ENCODE measurements at regions not wholly inside any gene's neighbourhood (a gene's known extent, or its start where the extent isn't known, plus 50 kb on each side); places are given as distances from the start of the nearest gene placed in this dataset.

DNA sequence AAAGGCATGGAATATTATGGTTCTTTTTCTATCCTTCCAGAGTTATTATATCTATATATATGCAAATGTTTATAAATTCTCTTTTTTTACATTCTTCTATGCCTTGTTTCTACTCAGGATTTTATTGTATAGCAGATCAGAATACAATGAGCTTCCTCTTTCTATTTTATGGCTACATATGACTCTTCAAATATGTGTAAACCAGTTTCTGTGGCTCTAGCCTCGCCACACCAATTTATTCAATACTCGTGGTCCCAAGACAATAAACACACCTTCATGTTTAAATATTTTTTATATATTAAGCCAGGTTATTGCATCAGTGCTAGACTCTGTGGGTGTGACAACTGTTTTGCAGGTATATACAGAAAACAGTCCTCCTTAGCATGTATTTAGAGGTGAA is 237.5 kb upstream of the MKLN1 start:
- DNase-seq = no peak

GRCh38 chr7:131090886-131091692 is 236.6 kb upstream of the MKLN1 start:
- no peak for DNase-seq

GRCh38 chr7:131094685-131095084 is 233.0 kb upstream of the MKLN1 start:
- DNase-seq = no peak

DNA sequence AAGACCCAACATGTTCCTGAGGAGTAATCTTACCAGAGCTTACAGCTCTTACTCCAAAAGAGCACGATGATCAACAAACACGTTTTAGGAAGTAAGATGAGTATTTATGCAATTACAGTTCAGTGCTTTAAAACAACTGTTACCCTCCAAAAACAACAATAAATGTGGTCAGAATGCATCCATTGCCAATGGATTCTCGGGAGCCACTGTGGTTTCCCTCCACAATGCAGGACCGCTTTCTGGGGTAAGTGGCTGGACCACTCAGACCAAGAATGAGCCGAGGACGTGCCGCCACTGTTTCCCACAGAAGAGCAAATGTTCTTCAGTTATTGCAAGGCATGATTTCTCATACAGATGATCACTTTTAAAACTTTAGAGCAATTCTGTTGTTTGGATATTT is 232.3 kb upstream of the MKLN1 start:
- DNase-seq = peak; percentile 12

GRCh38 chr7:131096267-131096927 is 231.3 kb upstream of the MKLN1 start:
- no peak for DNase-seq

DNA sequence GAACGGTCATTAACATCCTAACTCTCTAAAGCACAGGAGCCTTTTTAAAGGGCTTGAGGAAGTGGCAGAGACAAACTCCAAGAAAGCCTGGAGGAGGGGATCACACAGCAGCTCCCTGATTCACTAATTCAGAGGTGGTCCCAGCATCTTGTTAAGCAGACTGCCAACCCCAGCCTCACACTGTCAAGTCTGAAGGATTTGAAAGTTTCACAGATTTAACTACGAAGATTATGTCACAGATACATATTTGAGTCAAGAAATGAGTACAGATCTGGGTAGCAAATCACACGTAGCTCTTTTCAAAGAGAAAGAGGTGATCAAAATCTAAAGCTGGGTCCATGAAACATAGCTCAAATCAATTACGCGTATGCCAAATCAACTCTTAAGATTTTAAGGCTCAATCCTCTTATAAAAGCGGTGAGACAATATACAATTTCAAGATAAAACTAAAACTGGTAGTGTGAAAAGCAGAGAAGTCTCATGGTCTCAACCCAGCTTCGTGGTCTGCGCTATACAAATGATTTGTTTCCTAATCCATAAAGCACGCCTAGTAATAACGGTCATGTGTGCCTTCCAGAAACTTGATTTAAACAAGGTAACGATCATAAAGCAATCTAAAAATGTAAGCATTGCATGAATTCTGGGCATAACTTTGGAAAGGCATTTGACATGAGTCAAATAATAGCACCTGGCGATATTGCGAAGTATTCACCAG is 229.9 kb upstream of the MKLN1 start:
- DNase-seq = no peak

GRCh38 chr7:131098527-131098926 is 229.1 kb upstream of the MKLN1 start:
- no peak for DNase-seq

- no peak for DNase-seq
Observed at GRCh38 chr7:131100357-131101054, 227.2 kb upstream of the MKLN1 start.

GRCh38 chr7:131103997-131104396 is 223.7 kb upstream of the MKLN1 start:
- peak; percentile 83 for DNase-seq

GRCh38 chr7:131104596-131105293 is 222.9 kb upstream of the MKLN1 start:
- peak; percentile 19 for DNase-seq

DNA sequence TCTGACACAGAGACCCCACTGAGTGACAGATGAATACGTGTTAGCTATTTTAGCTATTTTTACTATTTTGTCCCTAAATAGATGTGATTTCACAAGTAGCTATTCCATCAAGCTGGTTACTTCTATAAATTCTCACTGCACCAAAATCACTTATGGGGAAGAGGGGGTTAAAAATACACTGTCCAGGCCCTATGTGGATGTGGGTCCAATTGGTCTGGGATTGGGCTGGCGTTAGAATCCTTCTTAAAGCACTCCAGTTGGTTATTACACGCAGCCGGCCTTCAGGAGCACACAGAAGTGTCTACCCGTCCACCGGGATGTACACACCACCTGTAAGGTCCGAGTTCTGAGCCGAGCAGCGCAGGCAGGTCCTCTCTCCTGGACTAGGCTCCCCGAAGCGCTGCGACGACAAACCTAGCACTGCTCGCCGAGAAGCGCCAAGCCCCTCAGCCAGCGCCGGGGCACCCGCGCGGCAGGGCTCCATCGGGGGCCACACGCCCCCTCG is 222.3 kb upstream of the MKLN1 start:
- no peak for DNase-seq

- DNase-seq = peak; percentile 40
Observed at GRCh38 chr7:131105799-131106680, 221.6 kb upstream of the MKLN1 start.

DNA sequence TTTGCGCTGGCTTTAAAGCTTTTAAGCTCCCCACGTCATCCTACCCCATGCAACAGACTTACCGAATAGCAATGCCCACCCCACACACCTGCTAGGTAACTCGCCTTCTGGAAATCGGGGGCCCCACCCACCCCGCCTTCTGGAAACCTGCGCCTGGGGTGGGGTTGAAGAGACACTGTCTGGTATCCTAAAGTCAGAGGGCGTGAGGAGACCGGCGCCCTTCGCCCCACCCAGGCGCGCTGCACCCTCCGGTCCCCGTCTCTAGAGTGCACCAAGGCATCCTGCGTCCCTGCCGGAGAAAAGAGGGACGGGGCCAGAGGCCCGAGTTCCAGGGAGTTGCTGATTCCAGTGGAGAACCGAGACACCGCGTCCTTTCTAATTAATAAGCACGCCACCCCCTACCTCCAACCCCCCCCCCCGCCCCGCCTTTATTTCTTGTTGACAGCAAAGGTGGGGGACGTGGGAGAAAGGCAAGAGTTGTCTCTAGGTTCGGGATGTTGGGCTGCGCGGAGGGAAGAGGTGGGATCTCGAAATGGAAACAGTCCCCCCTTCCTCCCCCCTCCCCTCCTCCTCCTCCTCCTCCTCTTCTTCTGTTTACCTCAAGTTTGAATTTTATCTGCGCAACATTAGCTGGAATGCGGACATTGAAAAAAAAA is 220.9 kb upstream of the MKLN1 start:
- DNase-seq = peak; percentile 20

DNA sequence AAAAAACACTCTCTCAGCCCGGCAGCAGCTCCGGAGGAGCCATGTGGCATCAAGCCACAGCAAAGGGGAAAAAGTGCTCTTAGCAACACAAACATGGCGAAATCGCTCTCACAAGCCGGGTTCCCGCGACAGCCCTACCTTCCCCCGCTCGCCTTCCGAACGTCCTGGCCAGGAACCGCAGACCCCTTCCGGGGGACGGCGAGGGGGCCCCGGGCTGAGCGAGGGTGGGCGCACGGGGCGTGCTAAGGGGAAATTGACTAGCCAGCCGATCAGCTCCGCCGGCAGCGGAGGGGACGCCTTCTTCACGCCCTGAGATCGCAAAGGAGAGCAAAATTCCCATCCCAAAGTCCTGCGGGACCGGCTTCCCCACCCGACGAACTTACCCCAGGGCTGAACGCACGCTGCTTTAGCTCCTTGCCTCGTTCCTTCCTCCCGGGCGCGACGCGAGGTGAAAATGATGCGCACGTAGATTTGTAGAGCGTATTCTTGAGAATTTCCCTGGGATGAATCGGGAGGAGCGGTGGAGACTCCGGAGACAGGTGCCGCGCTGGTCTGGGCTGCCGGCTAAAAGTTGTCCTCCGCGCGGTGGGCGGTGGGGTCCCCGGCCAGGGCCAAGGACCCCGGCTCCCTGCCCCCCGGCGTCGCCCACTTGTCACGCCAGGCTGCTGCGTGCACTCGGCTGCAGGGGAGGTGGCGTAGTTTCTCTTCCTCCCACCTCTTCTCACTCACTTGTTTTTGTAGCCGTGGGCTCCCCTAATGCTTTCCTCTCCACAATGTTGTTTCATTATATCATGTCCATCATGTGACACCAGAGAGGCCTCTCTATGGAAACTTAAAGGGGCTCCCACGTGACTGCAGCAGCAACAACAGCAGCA is 220.1 kb upstream of the MKLN1 start:
- peak; percentile 80 for DNase-seq

DNA sequence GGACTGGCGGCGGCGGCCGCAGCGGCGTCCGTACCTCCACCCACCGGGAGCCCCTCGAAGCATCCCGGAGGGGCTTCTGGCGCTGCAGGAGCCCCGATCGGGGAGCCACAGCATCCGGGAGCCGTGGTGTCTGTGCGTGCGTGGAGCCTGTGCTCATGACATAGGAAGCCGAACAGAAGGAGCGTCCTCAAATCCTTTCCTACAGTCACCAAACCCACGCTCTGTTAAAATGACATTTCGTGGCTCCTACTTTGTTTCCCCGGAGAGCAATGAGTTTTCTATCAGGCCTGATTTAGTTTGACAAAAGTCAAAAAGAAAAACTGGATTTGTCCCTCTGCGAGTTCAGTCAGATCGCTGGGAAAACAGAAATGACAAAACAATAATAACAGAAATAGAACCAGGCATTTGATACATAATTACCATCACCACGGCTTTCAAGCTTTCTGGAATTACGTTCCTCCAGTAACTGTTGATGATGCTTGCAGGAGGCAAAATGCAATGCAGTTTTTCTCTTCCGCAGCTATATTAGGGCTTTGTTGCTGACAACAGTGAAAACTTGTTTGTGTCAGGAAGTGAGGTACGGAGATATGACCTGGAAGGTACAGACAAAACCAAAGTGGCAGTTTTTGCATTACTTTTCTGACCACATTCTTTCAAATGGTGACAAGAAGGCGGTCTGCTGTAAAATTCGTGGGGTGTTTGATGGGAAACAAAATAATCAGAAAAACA is 219.3 kb upstream of the MKLN1 start:
- peak; percentile 13 for DNase-seq

- DNase-seq = peak; percentile 26
Observed at GRCh38 chr7:131109011-131109758, 218.5 kb upstream of the MKLN1 start.

DNA sequence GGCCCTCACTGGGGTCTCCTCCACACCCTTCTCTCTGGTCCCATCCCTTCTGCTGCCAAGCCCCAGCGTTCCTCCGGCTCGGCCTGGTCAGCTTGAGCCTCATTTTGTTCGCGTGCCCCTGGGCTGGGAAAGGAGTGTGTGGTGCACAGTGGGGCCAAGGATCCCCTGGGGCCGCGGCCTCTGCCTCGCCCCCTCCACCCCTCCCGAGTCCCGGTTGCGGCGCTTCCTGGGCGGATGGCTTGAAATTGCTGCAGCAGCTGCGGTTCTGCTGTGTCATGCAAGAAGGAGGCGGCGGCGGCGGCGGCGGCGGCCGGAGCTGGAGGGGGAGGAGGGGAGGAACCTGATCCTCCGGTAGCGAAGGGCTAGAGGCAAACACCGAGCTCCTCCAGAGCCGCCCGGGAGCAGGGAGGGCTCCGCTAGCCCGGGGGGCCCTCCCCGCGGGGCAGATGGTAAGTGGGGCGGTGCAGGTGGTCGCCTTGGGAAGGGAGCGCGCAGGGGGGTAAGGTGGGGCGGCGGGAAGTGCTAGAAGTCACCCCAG is 217.8 kb upstream of the MKLN1 start:
- DNase-seq = peak; percentile 91
